GM12865 (cell line): ENCODE measurements at regions not wholly inside any gene's neighbourhood (a gene's known extent, or its start where the extent isn't known, plus 50 kb on each side); places are given as distances from the start of the nearest gene placed in this dataset.

Experiments
- DNase-seq: peaks from one replicate; pipeline ENCODE4 v3.0.0; 2010; ENCODE audit warnings: low read depth
- H3K4me3 ChIP-seq: 2 replicates; pipeline ENCODE4 v1.5.1; 2011; ENCODE audit warnings: mild to moderate bottlenecking, low read depth, low read length, control low read depth
- TF ChIP-seq, protein P1 (sequence below): IDR thresholded peaks from 2 replicates; pipeline ENCODE4 v1.5.1; 2011; ENCODE audit warnings: low read length, control low read depth, low read depth, inconsistent platforms; ENCODE audit not compliant: insufficient read depth; ENCODE audit errors: missing control alignments

- TF ChIP-seq, protein P1, sequence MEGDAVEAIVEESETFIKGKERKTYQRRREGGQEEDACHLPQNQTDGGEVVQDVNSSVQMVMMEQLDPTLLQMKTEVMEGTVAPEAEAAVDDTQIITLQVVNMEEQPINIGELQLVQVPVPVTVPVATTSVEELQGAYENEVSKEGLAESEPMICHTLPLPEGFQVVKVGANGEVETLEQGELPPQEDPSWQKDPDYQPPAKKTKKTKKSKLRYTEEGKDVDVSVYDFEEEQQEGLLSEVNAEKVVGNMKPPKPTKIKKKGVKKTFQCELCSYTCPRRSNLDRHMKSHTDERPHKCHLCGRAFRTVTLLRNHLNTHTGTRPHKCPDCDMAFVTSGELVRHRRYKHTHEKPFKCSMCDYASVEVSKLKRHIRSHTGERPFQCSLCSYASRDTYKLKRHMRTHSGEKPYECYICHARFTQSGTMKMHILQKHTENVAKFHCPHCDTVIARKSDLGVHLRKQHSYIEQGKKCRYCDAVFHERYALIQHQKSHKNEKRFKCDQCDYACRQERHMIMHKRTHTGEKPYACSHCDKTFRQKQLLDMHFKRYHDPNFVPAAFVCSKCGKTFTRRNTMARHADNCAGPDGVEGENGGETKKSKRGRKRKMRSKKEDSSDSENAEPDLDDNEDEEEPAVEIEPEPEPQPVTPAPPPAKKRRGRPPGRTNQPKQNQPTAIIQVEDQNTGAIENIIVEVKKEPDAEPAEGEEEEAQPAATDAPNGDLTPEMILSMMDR, result no peak
- H3K4me3 ChIP-seq, result no peak overlapping the region
- DNase-seq, result no peak
Observed at GRCh38 chr1:243945727-243946126, 95.7 kb upstream of the AKT3 start.

DNA sequence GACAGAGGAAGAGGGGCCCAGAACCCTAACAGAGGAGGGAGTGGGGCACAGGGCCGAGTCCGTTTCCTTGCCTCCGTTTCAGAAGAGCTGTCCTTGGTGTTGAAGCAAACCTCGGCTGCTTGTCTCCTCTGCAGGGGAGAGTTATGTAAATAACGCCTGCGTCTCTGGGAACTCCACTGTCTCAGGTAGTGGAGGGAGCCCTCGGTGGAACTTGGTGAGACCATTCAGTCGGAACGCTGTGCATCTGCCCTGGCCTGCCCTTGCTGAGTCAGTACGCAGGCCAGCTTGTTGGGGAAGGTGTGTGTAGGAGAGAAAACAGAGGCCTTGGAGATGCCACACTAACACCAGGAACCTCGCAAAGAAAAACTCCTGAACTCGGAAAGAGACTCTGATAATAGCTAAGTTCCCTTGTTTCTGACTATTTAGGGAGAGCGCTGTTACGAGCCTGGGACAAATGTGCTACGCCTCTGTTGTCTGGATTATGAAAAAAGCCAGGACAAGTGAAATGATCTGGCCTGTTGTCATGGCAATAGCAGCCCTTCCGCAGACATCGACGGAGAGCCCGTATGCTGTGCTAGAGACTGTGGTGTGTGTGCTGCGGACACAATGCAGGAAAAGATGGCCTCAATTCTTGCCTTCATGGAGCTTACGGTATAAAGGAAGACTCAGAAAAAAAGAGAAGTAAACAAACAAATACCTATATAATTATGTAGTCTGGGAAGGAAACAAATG lies 94.6 kb upstream of the AKT3 start:
- no peak overlapping the region for H3K4me3 ChIP-seq
- TF ChIP-seq, protein P1, result no peak
- peak; percentile 25 for DNase-seq

GRCh38 chr1:243943671-243944428 lies 93.8 kb upstream of the AKT3 start:
- no peak for DNase-seq

DNA sequence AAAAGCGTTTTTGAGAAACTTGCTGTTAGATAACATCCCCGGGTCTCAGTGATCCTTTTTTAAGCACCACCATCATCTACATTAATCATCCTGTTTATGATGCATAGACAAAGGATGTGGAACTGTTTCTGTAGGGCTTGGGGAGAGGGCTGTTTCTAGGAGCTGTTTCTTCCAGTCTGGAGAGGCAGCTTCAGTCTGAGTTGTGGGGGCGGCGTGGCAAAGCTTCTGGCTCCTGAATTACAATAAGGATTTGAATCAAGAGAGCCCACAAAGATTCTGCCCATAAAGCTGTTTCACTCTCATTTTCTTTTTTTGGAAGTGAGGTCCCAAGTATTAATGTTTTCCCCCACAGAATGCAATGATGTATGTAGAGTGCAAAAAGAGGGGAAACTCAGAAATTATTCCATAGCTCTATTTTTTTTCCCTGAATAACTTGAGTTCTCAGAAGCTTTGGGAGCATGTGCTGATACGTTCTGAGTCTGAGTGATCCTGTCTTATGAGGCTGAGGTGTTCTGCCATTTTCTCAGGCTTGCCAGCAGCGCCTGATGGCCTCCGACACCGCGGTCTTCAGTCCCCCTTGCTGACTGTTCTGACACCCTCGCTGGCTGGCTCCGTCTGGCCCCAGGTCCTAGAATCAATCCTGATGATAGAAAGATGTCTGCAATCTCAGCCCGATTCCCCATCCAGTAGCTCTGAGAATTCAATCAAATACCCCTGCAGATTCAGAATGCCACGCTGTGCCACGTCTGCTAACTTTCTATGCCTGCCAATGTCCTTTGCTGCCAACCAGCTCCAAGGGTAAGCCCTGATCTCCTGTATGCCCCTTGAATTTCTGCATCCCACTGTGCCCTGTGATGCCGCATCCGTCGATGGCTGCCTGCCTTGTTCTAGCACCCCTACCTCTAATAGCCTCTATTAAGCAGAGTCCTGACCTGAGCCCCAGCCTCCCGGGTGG lies 92.4 kb upstream of the AKT3 start:
- TF ChIP-seq, protein P1, result no peak
- no peak for DNase-seq
- no peak overlapping the region for H3K4me3 ChIP-seq

More at GRCh38 chr1:243943671-243944428, 93.8 kb upstream of the AKT3 start:
- TF ChIP-seq, protein P1, result no peak
- H3K4me3 ChIP-seq, result no peak overlapping the region

- no peak overlapping the region for H3K4me3 ChIP-seq
- TF ChIP-seq, protein P1, result no peak
- DNase-seq, result no peak
Observed at GRCh38 chr1:243940451-243940850, 90.4 kb upstream of the AKT3 start.

GRCh38 chr1:243939167-243939848 lies 89.3 kb upstream of the AKT3 start:
- no peak for DNase-seq
- TF ChIP-seq, protein P1, result no peak

More at GRCh38 chr1:243939167-243939848, 89.3 kb upstream of the AKT3 start:
- H3K4me3 ChIP-seq, result no peak overlapping the region
